CD14-positive monocyte (primary cell): ENCODE measurements at regions not wholly inside any gene's neighbourhood (a gene's known extent, or its start where the extent isn't known, plus 50 kb on each side); places are given as distances from the start of the nearest gene placed in this dataset.

Source experiments
- DNase-seq, 3 donors: peaks; one replicate each; pipeline ENCODE4 v3.0.0-alpha.2; 2011 to 2022
- H2AFZ ChIP-seq: 2 replicates; pipeline ENCODE4 v1.6.0; 2012; ENCODE audit warnings: mild to moderate bottlenecking, low read depth, low read length, inconsistent platforms; ENCODE audit not compliant: insufficient read depth, poor library complexity, severe bottlenecking
- H3K27ac ChIP-seq, 2 donors: 1 replicate in 1 of 2; 2 replicates in 1 of 2; pipeline ENCODE4 v1.5.1; 2012 to 2013; ENCODE audit warnings: low read length in 2 of 2, control low read depth in 1 of 2, inconsistent platforms in 1 of 2, low read depth in 1 of 2, mild to moderate bottlenecking in 1 of 2
- H3K27me3 ChIP-seq, 2 donors: one replicate each; pipeline versions ENCODE4 v1.6.0 to v1.6.1; 2011 to 2013; ENCODE audit warnings: low read length in 2 of 2; ENCODE audit not compliant: control insufficient read depth in 2 of 2, insufficient read depth in 2 of 2
- H3K36me3 ChIP-seq, 2 donors: replicated peaks in 1 of 2; 1 replicate in 1 of 2; 2 replicates in 1 of 2; pipeline versions ENCODE4 v1.5.1 to v1.6.1; 2012 to 2013; ENCODE audit warnings: low read length in 2 of 2, control low read depth in 1 of 2, inconsistent platforms in 1 of 2, mild to moderate bottlenecking in 1 of 2; ENCODE audit not compliant: insufficient read depth in 2 of 2, control insufficient read depth in 1 of 2
- H3K4me1 ChIP-seq, 2 donors: 1 replicate in 1 of 2; 2 replicates in 1 of 2; pipeline versions ENCODE4 v1.5.1 to v1.6.1; 2012 to 2013; ENCODE audit warnings: low read length in 2 of 2, control low read depth in 1 of 2, inconsistent platforms in 1 of 2, mild to moderate bottlenecking in 1 of 2, moderate library complexity in 1 of 2; ENCODE audit not compliant: insufficient read depth in 2 of 2, control insufficient read depth in 1 of 2
- H3K4me2 ChIP-seq: replicated peaks from 2 replicates; pipeline ENCODE3; 2012; ENCODE audit warnings: low read length, moderate library complexity, mild to moderate bottlenecking; ENCODE audit not compliant: poor library complexity, severe bottlenecking; ENCODE audit errors: extremely low read depth
- H3K4me3 ChIP-seq, 3 experiments: fragments of 200-600 bp in 1 of 3; sonication (generic) in 1 of 3; replicated peaks in 1 of 3; 1 replicate in 2 of 3; 2 replicates in 1 of 3; pipeline ENCODE4 v1.5.1; 2011 to 2013; ENCODE audit warnings: low read length in 3 of 3, mild to moderate bottlenecking in 3 of 3, control low read depth in 2 of 3, low read depth in 2 of 3, inconsistent platforms in 1 of 3, moderate library complexity in 1 of 3
- H3K79me2 ChIP-seq: 2 replicates; pipeline ENCODE4 v1.6.0; 2012; ENCODE audit warnings: mild to moderate bottlenecking, control low read depth, inconsistent platforms, low read length, moderate library complexity; ENCODE audit not compliant: insufficient read depth
- H3K9ac ChIP-seq: 2 replicates; pipeline ENCODE4 v1.6.0; 2017; ENCODE audit warnings: low read length, mild to moderate bottlenecking; ENCODE audit not compliant: insufficient read depth, poor library complexity, severe bottlenecking
- H3K9me3 ChIP-seq, 2 donors: replicated peaks in 1 of 2; 1 replicate in 1 of 2; 2 replicates in 1 of 2; pipeline versions ENCODE4 v1.5.1 to v1.6.1; 2012 to 2013; ENCODE audit warnings: low read length in 2 of 2, control low read depth in 1 of 2; ENCODE audit not compliant: control insufficient read depth in 1 of 2, insufficient read depth in 1 of 2
- H4K20me1 ChIP-seq: 2 replicates; pipeline ENCODE4 v1.6.0; 2012; ENCODE audit warnings: mild to moderate bottlenecking, low read length, control low read depth, moderate library complexity; ENCODE audit not compliant: insufficient read depth
- H3K27ac Mint-ChIP-seq, 7 donors: one replicate each; pipeline ENCODE4 v1.8.0; 2020; ENCODE audit warnings: mild to moderate bottlenecking in 7 of 7, mixed read lengths in 7 of 7, moderate library complexity in 6 of 7, inconsistent platforms in 2 of 7
- H3K27me3 Mint-ChIP-seq, 3 donors: one replicate each; pipeline ENCODE4 v1.8.0; 2021 to 2022; ENCODE audit warnings: low read depth in 3 of 3, mild to moderate bottlenecking in 3 of 3, mixed read lengths in 3 of 3, moderate library complexity in 3 of 3, inconsistent platforms in 1 of 3
- H3K36me3 Mint-ChIP-seq, 2 donors: one replicate each; pipeline ENCODE4 v1.8.0; 2020; ENCODE audit warnings: mixed read lengths in 2 of 2, inconsistent platforms in 1 of 2, mild to moderate bottlenecking in 1 of 2
- H3K4me1 Mint-ChIP-seq: one replicate; pipeline ENCODE4 v1.8.0; 2020; ENCODE audit warnings: mild to moderate bottlenecking, mixed read lengths
- H3K4me3 Mint-ChIP-seq, 2 donors: one replicate each; pipeline ENCODE4 v1.8.0; 2020; ENCODE audit warnings: mild to moderate bottlenecking in 2 of 2, mixed read lengths in 2 of 2, moderate library complexity in 1 of 2
- H3K9me3 Mint-ChIP-seq, 7 donors: one replicate each; pipeline ENCODE4 v1.8.0; 2020 to 2022; ENCODE audit warnings: mixed read lengths in 7 of 7, mild to moderate bottlenecking in 6 of 7, moderate library complexity in 6 of 7, inconsistent platforms in 2 of 7
- CTCF ChIP-seq: fragments of 200-600 bp; IDR thresholded peaks from one replicate; pipeline ENCODE4 v1.8.0; 2022; ENCODE audit warnings: antibody characterized with exemption, mild to moderate bottlenecking
- WGBS: methylation state at CpG from one replicate; pipeline ENCODE4 v1.1.5; 2013; ENCODE audit warnings: missing lambda C conversion rate; ENCODE audit not compliant: insufficient coverage; 5-methylcytosine and 5-hydroxymethylcytosine counted together
- intact Hi-C, 2 donors: fragments of 100-400 bp; cut with micrococcal nuclease; formaldehyde crosslinking; loops; one replicate each; pipeline versions ENCODE4 v1.15.0 to v1.15.1; 2023

GRCh38 chr14:42782754-42783153 lies 1176.1 kb downstream of the LRFN5 start:
- H3K4me3 ChIP-seq = no peak overlapping the region
- H3K9me3 Mint-ChIP-seq = peaks cover 3 to 23% (median 14%) of the 10 kb centered on the region in 7 donors
- H3K27me3 ChIP-seq = no peaks in the 10 kb centered on the region
- no peaks in the 10 kb centered on the region for H3K27me3 Mint-ChIP-seq
- peaks cover 7 to 15% of the 10 kb centered on the region in 2 donors for H3K9me3 ChIP-seq
- H3K36me3 Mint-ChIP-seq = no peaks in the 10 kb centered on the region
- no peak overlapping the region for H3K9ac ChIP-seq
- H3K36me3 ChIP-seq = no peaks in the 10 kb centered on the region
- no peak overlapping the region for H3K4me2 ChIP-seq
- no peak overlapping the region for H3K27ac ChIP-seq
- no CpG with 5 or more reads among the region's 3 CpGs for WGBS
- no peak overlapping the region for H3K27ac Mint-ChIP-seq
- H3K4me3 Mint-ChIP-seq = no peak overlapping the region
- no peaks in the 10 kb centered on the region for H3K79me2 ChIP-seq
- H2AFZ ChIP-seq = no peak overlapping the region
- H3K4me1 ChIP-seq = no peaks in the 10 kb centered on the region
- no peaks in the 10 kb centered on the region for H4K20me1 ChIP-seq
- intact Hi-C loops = no loop called here
- no peaks in the 10 kb centered on the region for H3K4me1 Mint-ChIP-seq
- no peak for DNase-seq
- TF ChIP-seq CTCF = no peak

DNA sequence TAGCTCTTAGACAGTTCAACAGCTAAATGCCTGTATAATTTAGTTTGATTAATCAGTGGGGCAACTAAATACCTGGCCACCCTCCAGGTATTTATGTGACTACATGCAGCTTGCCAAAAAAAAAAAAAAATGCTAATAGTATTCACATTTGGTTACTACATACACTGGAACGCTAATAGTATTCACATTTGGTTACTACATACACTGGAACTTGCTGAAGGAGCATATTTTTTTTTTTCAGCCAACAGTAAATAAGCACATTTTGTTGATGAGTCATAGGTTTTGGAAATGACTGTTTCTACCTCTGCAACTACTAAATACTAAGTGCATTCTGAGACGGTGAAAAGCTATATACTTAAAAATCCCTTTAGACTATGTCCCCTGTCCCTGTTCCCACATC lies 1172.3 kb downstream of the LRFN5 start:
- no peaks in the 10 kb centered on the region for H3K79me2 ChIP-seq
- H3K4me3 Mint-ChIP-seq = no peak overlapping the region
- H3K36me3 Mint-ChIP-seq = no peaks in the 10 kb centered on the region
- no peak overlapping the region for H3K9ac ChIP-seq
- H3K4me1 ChIP-seq = no peaks in the 10 kb centered on the region
- no peaks in the 10 kb centered on the region for H3K27me3 ChIP-seq
- no peaks in the 10 kb centered on the region for H3K36me3 ChIP-seq
- no peak for TF ChIP-seq CTCF
- no peaks in the 10 kb centered on the region for H4K20me1 ChIP-seq
- H3K4me1 Mint-ChIP-seq = no peaks in the 10 kb centered on the region
- DNase-seq = no peak
- intact Hi-C loops = no loop called here
- peaks cover 0 to 9% (median 1%) of the 10 kb centered on the region in 7 donors for H3K9me3 Mint-ChIP-seq
- no peak overlapping the region for H3K4me3 ChIP-seq
- H2AFZ ChIP-seq = no peak overlapping the region
- no peak overlapping the region for H3K27ac Mint-ChIP-seq
- no peaks in the 10 kb centered on the region for H3K9me3 ChIP-seq
- no peaks in the 10 kb centered on the region for H3K27me3 Mint-ChIP-seq
- WGBS = 86% methylated on average over 1 of the region's 2 CpGs
- H3K4me2 ChIP-seq = no peak overlapping the region
- no peak overlapping the region for H3K27ac ChIP-seq
